Heart left ventricle (tissue), 16 donors: ENCODE measurements at regions not wholly inside any gene's neighbourhood (a gene's known extent, or its start where the extent isn't known, plus 50 kb on each side); places are given as distances from the start of the nearest gene placed in this dataset.
"Not testable (repeated sequence)": the region's sequence is repeated elsewhere in the genome, so short reads cannot be mapped to it uniquely, and the experiment has no call there.

ENCODE experiments used
- ATAC-seq, 4 donors: fragments of 200-7000 bp; cut with Tn5 transposase; one replicate each; pipeline ENCODE4 v1.9.1; 2020 to 2022; ENCODE audit warnings: moderate library complexity in 4 of 4, mild to moderate bottlenecking in 3 of 4, moderate number of reproducible peaks in 1 of 4
- DNase-seq, 5 donors: peaks; one replicate each; pipeline ENCODE4 v3.0.0-alpha.2; 2020
- H3K27ac ChIP-seq, 12 donors: fragments of 200-600 bp; sonication (generic) in 4 of 12; one replicate each; pipeline versions ENCODE4 v1.5.0 to v1.8.0; 2016 to 2022; ENCODE audit warnings: mild to moderate bottlenecking in 2 of 12
- H3K27me3 ChIP-seq, 9 donors: fragments of 200-600 bp; sonication (generic) in 2 of 9; one replicate each; pipeline versions ENCODE4 v1.5.1 to v1.8.0; 2016 to 2022; ENCODE audit warnings: mild to moderate bottlenecking in 3 of 9
- H3K36me3 ChIP-seq, 9 donors: fragments of 200-600 bp; sonication (generic) in 2 of 9; one replicate each; pipeline versions ENCODE4 v1.5.0 to v1.8.0; 2018 to 2022; ENCODE audit warnings: mild to moderate bottlenecking in 2 of 9
- H3K4me1 ChIP-seq, 12 donors: fragments of 200-600 bp; sonication (generic) in 4 of 12; one replicate each; pipeline versions ENCODE4 v1.5.0 to v1.8.0; 2016 to 2022; ENCODE audit warnings: mild to moderate bottlenecking in 3 of 12
- H3K4me3 ChIP-seq, 12 donors: fragments of 200-600 bp; sonication (generic) in 4 of 12; one replicate each; pipeline versions ENCODE4 v1.5.0 to v1.8.0; 2017 to 2022; ENCODE audit warnings: mild to moderate bottlenecking in 9 of 12, moderate library complexity in 4 of 12
- H3K9me3 ChIP-seq, 12 donors: fragments of 200-600 bp; sonication (generic) in 4 of 12; one replicate each; pipeline versions ENCODE4 v1.5.0 to v1.8.0; 2016 to 2022; ENCODE audit warnings: mild to moderate bottlenecking in 1 of 12
- POLR2A ChIP-seq, 2 donors: fragments of 450-650 bp; IDR thresholded peaks; one replicate each; pipeline ENCODE4 v1.6.1; 2017; ENCODE audit warnings: antibody characterized with exemption in 2 of 2, mild to moderate bottlenecking in 2 of 2, moderate library complexity in 2 of 2
- WGBS, 4 donors: extraction: QIAGEN DNeasy Blood & Tissue Kit in 2 of 4; methylation state at CpG; one replicate each; pipeline versions ENCODE4 v1.1.5 to v1.1.7; 2013 to 2018; 5-methylcytosine and 5-hydroxymethylcytosine counted together
- intact Hi-C, 10 donors: fragments of 100-400 bp; cut with DNase I; formaldehyde crosslinking; loops; one replicate each; pipeline versions ENCODE4 v1.11.1 to v1.14.2; 2022
- TF ChIP-seq, protein P1 (sequence below), 12 donors: fragments of 200-600 bp; sonication (generic) in 4 of 12; IDR thresholded peaks; one replicate each; pipeline versions ENCODE4 v1.5.0 to v1.8.0; 2018 to 2022; ENCODE audit warnings: antibody characterized with exemption in 12 of 12, mild to moderate bottlenecking in 5 of 12
- donor health status: ischemic (EF 13 %, LVEDD 7.1; RV severe dilation, severe dysfunction).
- donor health status: healthy with polysubstance abuse.
- donor health status: DM: no; HTN: yes; CAD: no.
- donor health status: DM: no; HTN: no; CAD: no.
- donor health status: ischemic (EF 25% LVEDD 6.9; RV normal size, moderate dysfunction).
- donor health status: ischemic (EF 25% LVEDD 5.7; RV mildly dilated, moderate dysfunction).
- donor health status: healthy.
- donor health status: DM: yes; HTN: yes; CAD: no.
- donor health status: ischemic (EF 35%, LVEDD 5.7; RV mildly dilated, moderate dysfunction).
- donor health status: nonischemic (EF 11% LVEDD 7.7; RV severe dilation, severe dysfunction).
- donor health status: DM: yes; HTN: yes; CAD: no.
- donor health status: PGD.
- donor health status: ischemic (EF 29% LVEDD 5.4; RV normal size, mild dysfunction).
- donor health status: nonischemic (EF 23%, LVEDD 6.1; RV moderate dilation, normal function).

- ATAC-seq: no peak
- no peak overlapping the region for H3K4me3 ChIP-seq
- no peak for TF ChIP-seq POLR2A (IDR thresholded peaks at IDR 0.05)
- no peak for DNase-seq
- no peaks in the 10 kb centered on the region for H3K9me3 ChIP-seq
- intact Hi-C loops: no loop called here
- no peaks in the 10 kb centered on the region for H3K27me3 ChIP-seq
- H3K4me1 ChIP-seq: no peaks in the 10 kb centered on the region
- whole genome bisulfite sequencing, 4 donors: 83 to 90% (median 88%) methylated on average over 2 of the region's 2 CpGs
- H3K36me3 ChIP-seq: no peaks in the 10 kb centered on the region
- H3K27ac ChIP-seq: no peak overlapping the region
Measured at GRCh38 chr18:67771271-67771670, 254.8 kb upstream of the DSEL start.

DNA sequence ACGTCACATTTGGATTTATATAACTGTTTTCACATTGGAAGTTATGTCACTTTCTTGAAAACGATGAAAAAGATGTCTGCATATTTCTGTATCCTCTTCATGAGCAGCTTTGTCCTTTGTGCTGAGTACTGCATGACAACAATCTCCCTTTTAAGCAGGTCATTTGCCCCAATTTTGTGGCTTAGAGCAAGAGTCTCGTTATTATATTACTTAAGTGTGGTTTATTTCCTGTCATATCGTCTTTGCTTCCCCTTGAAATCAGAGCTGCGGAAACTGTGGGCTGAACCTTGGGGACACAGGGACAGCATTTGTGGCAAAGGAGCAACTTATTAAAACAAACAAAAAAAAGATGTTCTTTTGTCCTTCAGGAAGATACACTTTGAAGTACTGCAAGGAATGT lies 254.0 kb upstream of the DSEL start:
- intact Hi-C loops: no loop called here
- ATAC-seq: no peak
- no peaks in the 10 kb centered on the region for H3K9me3 ChIP-seq
- H3K4me3 ChIP-seq: no peak overlapping the region
- TF ChIP-seq, protein P1, sequence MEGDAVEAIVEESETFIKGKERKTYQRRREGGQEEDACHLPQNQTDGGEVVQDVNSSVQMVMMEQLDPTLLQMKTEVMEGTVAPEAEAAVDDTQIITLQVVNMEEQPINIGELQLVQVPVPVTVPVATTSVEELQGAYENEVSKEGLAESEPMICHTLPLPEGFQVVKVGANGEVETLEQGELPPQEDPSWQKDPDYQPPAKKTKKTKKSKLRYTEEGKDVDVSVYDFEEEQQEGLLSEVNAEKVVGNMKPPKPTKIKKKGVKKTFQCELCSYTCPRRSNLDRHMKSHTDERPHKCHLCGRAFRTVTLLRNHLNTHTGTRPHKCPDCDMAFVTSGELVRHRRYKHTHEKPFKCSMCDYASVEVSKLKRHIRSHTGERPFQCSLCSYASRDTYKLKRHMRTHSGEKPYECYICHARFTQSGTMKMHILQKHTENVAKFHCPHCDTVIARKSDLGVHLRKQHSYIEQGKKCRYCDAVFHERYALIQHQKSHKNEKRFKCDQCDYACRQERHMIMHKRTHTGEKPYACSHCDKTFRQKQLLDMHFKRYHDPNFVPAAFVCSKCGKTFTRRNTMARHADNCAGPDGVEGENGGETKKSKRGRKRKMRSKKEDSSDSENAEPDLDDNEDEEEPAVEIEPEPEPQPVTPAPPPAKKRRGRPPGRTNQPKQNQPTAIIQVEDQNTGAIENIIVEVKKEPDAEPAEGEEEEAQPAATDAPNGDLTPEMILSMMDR (IDR thresholded peaks at IDR 0.05): no peak
- no peak for TF ChIP-seq POLR2A (IDR thresholded peaks at IDR 0.05)
- DNase-seq: no peak
- no peak overlapping the region for H3K27ac ChIP-seq
- no peaks in the 10 kb centered on the region for H3K36me3 ChIP-seq
- 43 to 58% (median 50%) methylated on average over 5 of the region's 5 CpGs for WGBS, 4 donors
- H3K27me3 ChIP-seq: no peaks in the 10 kb centered on the region
- no peaks in the 10 kb centered on the region for H3K4me1 ChIP-seq

- DNase-seq (no peak), ATAC-seq (no peak)
- Histone ChIP-seq H3K27ac (no peak overlapping the region), H3K4me3 (no peak overlapping the region), H3K27me3 (no peaks in the 10 kb centered on the region), H3K9me3 (no peaks in the 10 kb centered on the region), H3K36me3 (no peaks in the 10 kb centered on the region), H3K4me1 (no peaks in the 10 kb centered on the region)
- TF ChIP-seq, protein P1 (IDR thresholded peaks at IDR 0.05): no peak
- TF ChIP-seq POLR2A (IDR thresholded peaks at IDR 0.05): no peak
- intact Hi-C loops: no loop called here
Measured at GRCh38 chr18:67766930-67767329, 250.4 kb upstream of the DSEL start.

GRCh38 chr18:67752211-67752610 lies 235.7 kb upstream of the DSEL start:
- H3K9me3 ChIP-seq: peaks cover 0 to 15% (median 0%) of the 10 kb centered on the region in 12 donors
- H3K27me3 ChIP-seq, H3K4me1 ChIP-seq, H3K4me3 ChIP-seq, H3K27ac ChIP-seq, intact Hi-C loops, ATAC-seq, DNase-seq, H3K36me3 ChIP-seq: not testable (repeated sequence)
- WGBS, 4 donors: 94 to 100% (median 95%) methylated on average over 1 of the region's 1 CpG

DNA sequence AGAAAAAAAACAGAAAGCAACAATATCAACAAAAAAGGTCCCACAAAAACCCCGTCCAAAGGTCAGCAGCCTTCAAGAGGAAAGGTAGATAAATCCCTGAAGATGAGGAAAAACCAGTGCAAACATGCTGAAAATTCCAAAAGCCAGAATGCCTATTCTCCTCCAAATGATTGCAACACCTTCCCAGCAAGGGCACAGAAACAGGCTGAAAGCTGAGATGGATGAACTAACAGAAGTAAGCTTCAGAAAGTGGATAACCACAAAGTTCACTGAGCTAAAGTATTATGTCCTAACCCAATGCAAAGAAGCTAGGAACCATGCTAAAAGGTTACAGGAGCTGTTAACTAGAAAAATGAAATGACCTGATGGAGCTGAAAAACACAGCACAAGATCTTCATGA lies 226.4 kb upstream of the DSEL start:
- no peak for ATAC-seq
- 62 to 71% (median 65%) methylated on average over 1 of the region's 1 CpG for WGBS, 4 donors
- peaks cover 0 to 44% (median 10%) of the 10 kb centered on the region in 12 donors for H3K9me3 ChIP-seq

More for the DNA sequence above, 226.4 kb upstream of the DSEL start:
- Histone ChIP-seq H3K4me3 (no peak overlapping the region), H3K36me3 (no peaks in the 10 kb centered on the region), H3K27ac (no peak overlapping the region), H3K27me3 (peaks cover 0 to 4% (median 0%) of the 10 kb centered on the region in 9 donors), H3K4me1 (no peaks in the 10 kb centered on the region)
- intact Hi-C loops: no loop called here
- DNase-seq: no peak
- TF ChIP-seq, protein P1 (IDR thresholded peaks at IDR 0.05): no peak
- TF ChIP-seq POLR2A (IDR thresholded peaks at IDR 0.05): no peak
